Activated T-helper 2 cell treated with anti-CD3 and anti-CD28 coated beads, Interferon-gamma antibody, Interleukin-2, Interleukin-4, amounts not matched to agents 10 μg/mL and 5 μg/mL and 100 μg/mL, durations not matched to agents 14 hours and 24 hours and 36 hours (primary cell): ENCODE measurements at regions not wholly inside any gene's neighbourhood (a gene's known extent, or its start where the extent isn't known, plus 50 kb on each side); places are given as distances from the start of the nearest gene placed in this dataset.

ENCODE experiments used
- DNase-seq: peaks from one replicate; pipeline ENCODE4 v3.0.0; 2021; ENCODE audit warnings: low spot score
- H3K27ac Mint-ChIP-seq: one replicate; pipeline ENCODE4 v1.8.0; 2021; ENCODE audit warnings: mixed read lengths
- H3K27me3 Mint-ChIP-seq: one replicate; pipeline ENCODE4 v1.8.0; 2021; ENCODE audit warnings: low read depth, mixed read lengths
- H3K36me3 Mint-ChIP-seq: one replicate; pipeline ENCODE4 v1.8.0; 2021; ENCODE audit warnings: low read depth, mixed read lengths
- H3K4me1 Mint-ChIP-seq: one replicate; pipeline ENCODE4 v1.8.0; 2021; ENCODE audit warnings: low read depth, mixed read lengths
- H3K4me3 Mint-ChIP-seq: one replicate; pipeline ENCODE4 v1.8.0; 2021; ENCODE audit warnings: low read depth, mild to moderate bottlenecking, moderate library complexity, mixed read lengths
- H3K9me3 Mint-ChIP-seq: one replicate; pipeline ENCODE4 v1.8.0; 2021; ENCODE audit warnings: mixed read lengths
- intact Hi-C: fragments of 100-400 bp; cut with micrococcal nuclease; formaldehyde crosslinking; loops from one replicate; pipeline ENCODE4 v1.15.1; 2023

- no peak for DNase-seq
- Mint-ChIP-seq H3K4me1 (no peaks in the 10 kb centered on the region), H3K27ac (no peak overlapping the region), H3K4me3 (no peak overlapping the region), H3K27me3 (no peaks in the 10 kb centered on the region), H3K9me3 (no peaks in the 10 kb centered on the region), H3K36me3 (no peaks in the 10 kb centered on the region)
- intact Hi-C loops: no loop called here
Observed at GRCh38 chr6:1491591-1492319, 102.4 kb downstream of the FOXF2 start.

GRCh38 chr6:1494671-1495070, 105.3 kb downstream of the FOXF2 start:
- intact Hi-C loops: no loop called here
- no peaks in the 10 kb centered on the region for H3K27me3 Mint-ChIP-seq

GRCh38 chr6:1495344-1495743, 106.0 kb downstream of the FOXF2 start:
- H3K27me3 Mint-ChIP-seq: no peaks in the 10 kb centered on the region
- no peak overlapping the region for H3K4me3 Mint-ChIP-seq
- no peak overlapping the region for H3K27ac Mint-ChIP-seq
- H3K36me3 Mint-ChIP-seq: no peaks in the 10 kb centered on the region
- no peak for DNase-seq
- no peaks in the 10 kb centered on the region for H3K4me1 Mint-ChIP-seq
- H3K9me3 Mint-ChIP-seq: no peaks in the 10 kb centered on the region
- intact Hi-C loops: no loop called here

More at GRCh38 chr6:1494671-1495070, 105.3 kb downstream of the FOXF2 start:
- H3K36me3 Mint-ChIP-seq: no peaks in the 10 kb centered on the region
- no peak overlapping the region for H3K27ac Mint-ChIP-seq
- no peaks in the 10 kb centered on the region for H3K9me3 Mint-ChIP-seq
- no peak for DNase-seq
- H3K4me1 Mint-ChIP-seq: no peaks in the 10 kb centered on the region
- H3K4me3 Mint-ChIP-seq: no peak overlapping the region

GRCh38 chr6:1496092-1496491, 106.7 kb downstream of the FOXF2 start:
- Mint-ChIP-seq H3K36me3 (no peaks in the 10 kb centered on the region), H3K4me1 (no peaks in the 10 kb centered on the region), H3K4me3 (no peak overlapping the region), H3K27me3 (no peaks in the 10 kb centered on the region), H3K9me3 (no peaks in the 10 kb centered on the region), H3K27ac (no peak overlapping the region)
- no peak for DNase-seq
- intact Hi-C loops: no loop called here

GRCh38 chr6:1496836-1497760, 107.7 kb downstream of the FOXF2 start:
- Mint-ChIP-seq H3K27me3 (no peaks in the 10 kb centered on the region), H3K27ac (no peak overlapping the region), H3K36me3 (no peaks in the 10 kb centered on the region), H3K9me3 (no peaks in the 10 kb centered on the region), H3K4me1 (no peaks in the 10 kb centered on the region), H3K4me3 (no peak overlapping the region)
- no peak for DNase-seq
- intact Hi-C loops: no loop called here

- Mint-ChIP-seq H3K4me1 (no peaks in the 10 kb centered on the region), H3K9me3 (no peaks in the 10 kb centered on the region), H3K4me3 (no peak overlapping the region), H3K36me3 (no peaks in the 10 kb centered on the region), H3K27ac (no peak overlapping the region), H3K27me3 (no peaks in the 10 kb centered on the region)
- intact Hi-C loops: no loop called here
- DNase-seq: no peak
Observed at GRCh38 chr6:1497761-1498105, 108.4 kb downstream of the FOXF2 start.

GRCh38 chr6:1498491-1499113, 109.2 kb downstream of the FOXF2 start:
- Mint-ChIP-seq H3K9me3 (no peaks in the 10 kb centered on the region), H3K27me3 (no peaks in the 10 kb centered on the region), H3K4me3 (no peak overlapping the region), H3K27ac (no peak overlapping the region), H3K36me3 (no peaks in the 10 kb centered on the region), H3K4me1 (no peaks in the 10 kb centered on the region)
- DNase-seq: no peak
- intact Hi-C loops: no loop called here

- intact Hi-C loops: no loop called here
- H3K4me1 Mint-ChIP-seq: no peaks in the 10 kb centered on the region
- H3K27me3 Mint-ChIP-seq: no peaks in the 10 kb centered on the region
- DNase-seq: no peak
- no peaks in the 10 kb centered on the region for H3K9me3 Mint-ChIP-seq
- H3K27ac Mint-ChIP-seq: no peak overlapping the region
- H3K4me3 Mint-ChIP-seq: no peak overlapping the region
- H3K36me3 Mint-ChIP-seq: no peaks in the 10 kb centered on the region
Observed at GRCh38 chr6:1499777-1500176, 109.9 kb upstream of the FOXC1 start.

GRCh38 chr6:1500913-1501312, 108.8 kb upstream of the FOXC1 start:
- H3K36me3 Mint-ChIP-seq: no peaks in the 10 kb centered on the region
- no peak overlapping the region for H3K27ac Mint-ChIP-seq
- no peaks in the 10 kb centered on the region for H3K27me3 Mint-ChIP-seq
- no peak overlapping the region for H3K4me3 Mint-ChIP-seq
- DNase-seq: no peak
- intact Hi-C loops: no loop called here
- no peaks in the 10 kb centered on the region for H3K4me1 Mint-ChIP-seq
- H3K9me3 Mint-ChIP-seq: no peaks in the 10 kb centered on the region

- no peaks in the 10 kb centered on the region for H3K27me3 Mint-ChIP-seq
- H3K9me3 Mint-ChIP-seq: no peaks in the 10 kb centered on the region
- no peak overlapping the region for H3K27ac Mint-ChIP-seq
- H3K36me3 Mint-ChIP-seq: no peaks in the 10 kb centered on the region
- intact Hi-C loops: no loop called here
- H3K4me1 Mint-ChIP-seq: no peaks in the 10 kb centered on the region
- no peak for DNase-seq
- no peak overlapping the region for H3K4me3 Mint-ChIP-seq
Observed at GRCh38 chr6:1502041-1502440, 107.7 kb upstream of the FOXC1 start.

- no peaks in the 10 kb centered on the region for H3K9me3 Mint-ChIP-seq
- H3K4me3 Mint-ChIP-seq: no peak overlapping the region
- DNase-seq: no peak
- no peaks in the 10 kb centered on the region for H3K36me3 Mint-ChIP-seq
- H3K27ac Mint-ChIP-seq: no peak overlapping the region
- H3K27me3 Mint-ChIP-seq: no peaks in the 10 kb centered on the region
- H3K4me1 Mint-ChIP-seq: no peaks in the 10 kb centered on the region
- intact Hi-C loops: no loop called here
Observed at GRCh38 chr6:1503811-1504210, 105.9 kb upstream of the FOXC1 start.

- DNase-seq: no peak
- H3K27ac Mint-ChIP-seq: no peak overlapping the region
Observed at GRCh38 chr6:1504465-1504864, 105.2 kb upstream of the FOXC1 start.

GRCh38 chr6:1507251-1507650, 102.5 kb upstream of the FOXC1 start:
- Mint-ChIP-seq H3K4me1 (no peaks in the 10 kb centered on the region), H3K36me3 (no peaks in the 10 kb centered on the region), H3K9me3 (no peaks in the 10 kb centered on the region), H3K27me3 (peaks cover 4% of the 10 kb centered on the region), H3K4me3 (no peak overlapping the region), H3K27ac (no peak overlapping the region)
- intact Hi-C loops: no loop called here
- no peak for DNase-seq

More at GRCh38 chr6:1504465-1504864, 105.2 kb upstream of the FOXC1 start:
- no peak overlapping the region for H3K4me3 Mint-ChIP-seq
- H3K27me3 Mint-ChIP-seq: peaks cover 3% of the 10 kb centered on the region
- no peaks in the 10 kb centered on the region for H3K4me1 Mint-ChIP-seq
- intact Hi-C loops: no loop called here
- H3K36me3 Mint-ChIP-seq: no peaks in the 10 kb centered on the region
- no peaks in the 10 kb centered on the region for H3K9me3 Mint-ChIP-seq
